Endothelial cell of umbilical vein (primary cell): ENCODE measurements at regions not wholly inside any gene's neighbourhood (a gene's known extent, or its start where the extent isn't known, plus 50 kb on each side); places are given as distances from the start of the nearest gene placed in this dataset.

Experiments
- BruUV-seq: library from RNA; stranded (reverse); fragments of 400-500 nt; replicated peaks from 2 replicates; lab custom pipeline; 2021; lab: Mats Ljungman, UMichigan
- CTCF ChIA-PET: fragments of 300-600, 350-600 bp; sonication (Branson Sonifier 250); formaldehyde crosslinking; loops from one replicate; lab custom pipeline; 2021; ENCODE audit warnings: antibody characterized with exemption, inconsistent platforms; lab: Charles Lee
- POLR2A ChIA-PET: fragments of 300-600, 350-600 bp; sonication (Branson Sonifier 250); formaldehyde crosslinking; loops from one replicate; lab custom pipeline; 2021; ENCODE audit warnings: antibody characterized with exemption, inconsistent platforms; lab: Charles Lee
- DNase-seq: peaks from one replicate; pipeline ENCODE4 v3.0.0-alpha.2; 2011; ENCODE audit warnings: low read depth, low spot score
- FAIRE-seq: peaks from 2 replicates; lab custom pipeline; 2011; peaks lifted over from hg19 to GRCh38; lab: Jason Lieb, UNC
- H2AFZ ChIP-seq: 2 replicates; pipeline ENCODE4 v1.6.0; 2012; ENCODE audit warnings: low read depth, low read length, control low read depth, inconsistent platforms
- H3K27ac ChIP-seq: 2 replicates; pipeline ENCODE4 v1.5.1; 2011; ENCODE audit warnings: low read depth, mild to moderate bottlenecking, control low read depth, low read length, moderate library complexity; ENCODE audit not compliant: insufficient read depth
- H3K27me3 ChIP-seq, 2 experiments: 2 replicates each; pipeline versions ENCODE4 v1.6.0 to v1.6.1; 2011; ENCODE audit warnings: low read length in 2 of 2, mixed read lengths in 1 of 2; ENCODE audit not compliant: control insufficient read depth in 2 of 2, insufficient read depth in 2 of 2
- H3K36me3 ChIP-seq, 2 experiments: 2 replicates in 1 of 2; 3 replicates in 1 of 2; pipeline ENCODE4 v1.5.1; 2011; ENCODE audit warnings: low read length in 2 of 2, mild to moderate bottlenecking in 1 of 2, moderate library complexity in 1 of 2; ENCODE audit not compliant: control insufficient read depth in 2 of 2, insufficient read depth in 2 of 2; ENCODE audit errors: extremely low read depth in 1 of 2
- H3K4me1 ChIP-seq: 3 replicates; pipeline ENCODE4 v1.5.1; 2011; ENCODE audit warnings: mild to moderate bottlenecking, low read length; ENCODE audit not compliant: control insufficient read depth, insufficient read depth; ENCODE audit errors: extremely low read depth
- H3K4me2 ChIP-seq: 2 replicates; pipeline ENCODE4 v1.6.1; 2011; ENCODE audit warnings: low read length, control low read depth, mixed read lengths; ENCODE audit not compliant: insufficient read depth
- H3K4me3 ChIP-seq, 3 experiments: fragments of 200-600 bp in 1 of 3; sonication (generic), shearing (Covaris generic) in 1 of 3; replicated peaks in 1 of 3; 2 replicates each; pipeline ENCODE4 v1.5.1; 2011 to 2016; ENCODE audit warnings: control low read depth in 3 of 3, low read length in 3 of 3, mild to moderate bottlenecking in 2 of 3, inconsistent platforms in 1 of 3, low read depth in 1 of 3, moderate library complexity in 1 of 3; ENCODE audit not compliant: insufficient read depth in 1 of 3
- H3K79me2 ChIP-seq: 2 replicates; pipeline ENCODE4 v1.6.0; 2012; ENCODE audit warnings: low read length, inconsistent platforms; ENCODE audit not compliant: control insufficient read depth, insufficient read depth
- H3K9ac ChIP-seq: replicated peaks from 2 replicates; pipeline ENCODE3; 2011; ENCODE audit warnings: low read length, control low read depth; ENCODE audit not compliant: insufficient read depth; ENCODE audit errors: extremely low read depth
- H3K9me1 ChIP-seq: replicated peaks from 3 replicates; pipeline ENCODE4 v1.6.0; 2011; ENCODE audit warnings: mild to moderate bottlenecking, low read length; ENCODE audit not compliant: control insufficient read depth, insufficient read depth; ENCODE audit errors: extremely low read depth
- H3K9me3 ChIP-seq: replicated peaks from 2 replicates; pipeline ENCODE4 v1.5.1; 2012; ENCODE audit warnings: low read length, inconsistent platforms; ENCODE audit not compliant: control insufficient read depth, insufficient read depth
- H4K20me1 ChIP-seq: replicated peaks from 2 replicates; pipeline ENCODE3; 2011; ENCODE audit warnings: mild to moderate bottlenecking, low read length; ENCODE audit not compliant: control insufficient read depth, insufficient read depth; ENCODE audit errors: extremely low read depth
- EZH2 ChIP-seq: IDR thresholded peaks from 2 replicates; pipeline ENCODE4 v1.6.1; 2012; ENCODE audit warnings: borderline replicate concordance, low read depth, mild to moderate bottlenecking, moderate library complexity, low read length, inconsistent platforms; ENCODE audit not compliant: severe bottlenecking
- FOS ChIP-seq: IDR thresholded peaks from 2 replicates; pipeline ENCODE4 v1.6.1; 2011; ENCODE audit warnings: mild to moderate bottlenecking, low read length, moderate library complexity, borderline replicate concordance; ENCODE audit not compliant: insufficient read depth
- GATA2 ChIP-seq: IDR thresholded peaks from 2 replicates; pipeline ENCODE4 v1.7.0; 2011; ENCODE audit warnings: low read depth, mild to moderate bottlenecking, moderate library complexity, mixed read lengths, low read length; ENCODE audit not compliant: insufficient read length, insufficient read depth
- JUN ChIP-seq: IDR thresholded peaks from 2 replicates; pipeline ENCODE4 v1.6.1; 2011; ENCODE audit warnings: borderline replicate concordance, low read depth; ENCODE audit not compliant: insufficient read length, insufficient read depth
- MYC ChIP-seq: IDR thresholded peaks from one replicate; pipeline ENCODE4 v1.6.1; 2011; ENCODE audit warnings: mild to moderate bottlenecking, low read depth, low read length
- POLR2A ChIP-seq: IDR thresholded peaks from 2 replicates; pipeline ENCODE4 v1.6.1; 2012; ENCODE audit warnings: low read depth, mild to moderate bottlenecking, control low read depth, low read length
- POLR2AphosphoS5 ChIP-seq: IDR thresholded peaks from 2 replicates; pipeline ENCODE4 v1.6.1; 2012; ENCODE audit warnings: low read depth, mild to moderate bottlenecking, control low read depth, low read length, moderate library complexity; ENCODE audit not compliant: insufficient read depth
- dilution Hi-C: fragments of 300-500 bp; cut with MboI; formaldehyde crosslinking; loops from one replicate; pipeline ENCODE4 v1.15.0; 2019; ENCODE audit warnings: low sequenced_read_pairs; ENCODE audit not compliant: extremely low pct_ligation_motif_present
- intact Hi-C: fragments of 100-400 bp; cut with micrococcal nuclease; formaldehyde crosslinking; loops from one replicate; pipeline ENCODE4 v1.10.0; 2022
- TF ChIP-seq, protein P1 (sequence below), 2 donors: IDR thresholded peaks; 1 replicate in 1 of 2; 2 replicates in 1 of 2; pipeline ENCODE4 v1.5.1; 2011; ENCODE audit warnings: low read length in 2 of 2, mild to moderate bottlenecking in 2 of 2, moderate library complexity in 2 of 2, control low read depth in 1 of 2, inconsistent platforms in 1 of 2, low read depth in 1 of 2; ENCODE audit not compliant: insufficient read depth in 1 of 2; ENCODE audit errors: extremely low read depth in 1 of 2
- TF ChIP-seq, protein P2 (sequence below): IDR thresholded peaks from 2 replicates; pipeline ENCODE4 v1.6.1; 2011; ENCODE audit not compliant: insufficient read depth, insufficient read length

DNA sequence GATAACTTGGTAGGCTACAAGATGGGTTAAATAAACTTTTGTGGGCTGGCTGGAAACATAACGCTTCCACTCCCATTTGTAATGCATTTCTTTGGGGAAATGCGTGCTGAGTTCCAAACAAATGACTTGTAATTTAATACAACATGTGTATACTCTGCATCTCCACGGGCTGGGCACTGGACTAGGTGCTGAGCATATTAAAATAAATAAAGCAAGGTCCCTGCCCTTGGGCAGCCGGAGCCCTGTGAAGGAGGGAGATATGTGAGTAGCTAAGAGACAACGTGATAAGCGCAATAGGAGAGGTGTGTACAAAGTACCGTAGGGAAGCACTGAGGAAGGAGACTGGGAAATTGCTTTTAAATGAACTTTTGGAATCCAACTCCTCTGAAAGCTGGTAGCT is 147.2 kb upstream of the RBPJ start:
- H3K9me1 ChIP-seq, result no peaks in the 10 kb centered on the region
- no peaks in the 10 kb centered on the region for H3K9me3 ChIP-seq
- DNase-seq, result no peak
- no TSS peak for BruUV-seq
- peaks cover 0 to 4% of the 10 kb centered on the region in 2 experiments for H3K27me3 ChIP-seq
- H3K36me3 ChIP-seq, result no peaks in the 10 kb centered on the region
- H3K4me3 ChIP-seq, result no peak overlapping the region
- FAIRE-seq, result no peak
- no peak overlapping the region for H3K4me2 ChIP-seq
- H3K27ac ChIP-seq, result no peak overlapping the region
- ChIA-PET POLR2A (no interaction called here), CTCF (no interaction called here)
- dilution Hi-C loops (no loop called here), intact Hi-C loops (no loop called here)
- H3K79me2 ChIP-seq, result no peaks in the 10 kb centered on the region
- H4K20me1 ChIP-seq, result no peaks in the 10 kb centered on the region
- H3K9ac ChIP-seq, result no peak overlapping the region
- no peak overlapping the region for H2AFZ ChIP-seq
- TF ChIP-seq, protein P1, sequence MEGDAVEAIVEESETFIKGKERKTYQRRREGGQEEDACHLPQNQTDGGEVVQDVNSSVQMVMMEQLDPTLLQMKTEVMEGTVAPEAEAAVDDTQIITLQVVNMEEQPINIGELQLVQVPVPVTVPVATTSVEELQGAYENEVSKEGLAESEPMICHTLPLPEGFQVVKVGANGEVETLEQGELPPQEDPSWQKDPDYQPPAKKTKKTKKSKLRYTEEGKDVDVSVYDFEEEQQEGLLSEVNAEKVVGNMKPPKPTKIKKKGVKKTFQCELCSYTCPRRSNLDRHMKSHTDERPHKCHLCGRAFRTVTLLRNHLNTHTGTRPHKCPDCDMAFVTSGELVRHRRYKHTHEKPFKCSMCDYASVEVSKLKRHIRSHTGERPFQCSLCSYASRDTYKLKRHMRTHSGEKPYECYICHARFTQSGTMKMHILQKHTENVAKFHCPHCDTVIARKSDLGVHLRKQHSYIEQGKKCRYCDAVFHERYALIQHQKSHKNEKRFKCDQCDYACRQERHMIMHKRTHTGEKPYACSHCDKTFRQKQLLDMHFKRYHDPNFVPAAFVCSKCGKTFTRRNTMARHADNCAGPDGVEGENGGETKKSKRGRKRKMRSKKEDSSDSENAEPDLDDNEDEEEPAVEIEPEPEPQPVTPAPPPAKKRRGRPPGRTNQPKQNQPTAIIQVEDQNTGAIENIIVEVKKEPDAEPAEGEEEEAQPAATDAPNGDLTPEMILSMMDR (IDR thresholded peaks at IDR 0.05; ENCODE audit: extremely low read depth in 1 of 2, insufficient read depth in 1 of 2, low read depth in 1 of 2, low read length in 2 of 2), result no peak
- TF ChIP-seq POLR2AphosphoS5 (no peak), JUN (no peak), FOS (no peak), POLR2A (no peak), EZH2 (no peak), GATA2 (no peak), MYC (no peak)
- TF ChIP-seq, protein P2, sequence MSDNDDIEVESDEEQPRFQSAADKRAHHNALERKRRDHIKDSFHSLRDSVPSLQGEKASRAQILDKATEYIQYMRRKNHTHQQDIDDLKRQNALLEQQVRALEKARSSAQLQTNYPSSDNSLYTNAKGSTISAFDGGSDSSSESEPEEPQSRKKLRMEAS, result no peak
- H3K4me1 ChIP-seq, result no peaks in the 10 kb centered on the region
